ENCODE measurements at regions not wholly inside any gene's neighbourhood (a gene's known extent, or its start where the extent isn't known, plus 50 kb on each side); places are given as distances from the start of the nearest gene placed in this dataset.

GRCh38 chr10:124333931-124334330 lies 84.8 kb downstream of the OAT start:
- TF ChIP-seq CTCF (IDR thresholded peaks at IDR 0.05) (no peak), POLR2A (IDR thresholded peaks at IDR 0.05) (no peak)
